Forelimb muscle (tissue), 1 donor: ENCODE measurements at regions not wholly inside any gene's neighbourhood (a gene's known extent, or its start where the extent isn't known, plus 50 kb on each side); places are given as distances from the start of the nearest gene placed in this dataset.

Experiments
- DNase-seq: peaks from one replicate; pipeline ENCODE4 v3.0.0-alpha.2; 2013; ENCODE audit warnings: low read depth

GRCh38 chr1:8203056-8203455 lies 114.9 kb upstream of the SLC45A1 start:
- DNase-seq: no peak

- DNase-seq: no peak
These were observed 115.6 kb upstream of the SLC45A1 start for GRCh38 chr1:8202182-8202905.

GRCh38 chr1:8201331-8201861 lies 116.5 kb upstream of the SLC45A1 start:
- DNase-seq: no peak

- no peak for DNase-seq
These were observed 117.4 kb upstream of the SLC45A1 start for GRCh38 chr1:8200317-8201115.

GRCh38 chr1:8198522-8198921 lies 119.4 kb upstream of the SLC45A1 start:
- no peak for DNase-seq

GRCh38 chr1:8197493-8198282 lies 120.2 kb upstream of the SLC45A1 start:
- DNase-seq: no peak

GRCh38 chr1:8194481-8195227 lies 123.3 kb upstream of the SLC45A1 start:
- DNase-seq: no peak

GRCh38 chr1:8193840-8194406 lies 124.0 kb upstream of the SLC45A1 start:
- DNase-seq: no peak

GRCh38 chr1:8191474-8191873 lies 126.4 kb upstream of the SLC45A1 start:
- DNase-seq: no peak

GRCh38 chr1:8189931-8190483 lies 127.9 kb upstream of the SLC45A1 start:
- no peak for DNase-seq

- no peak for DNase-seq
These were observed 132.5 kb upstream of the SLC45A1 start for GRCh38 chr1:8185400-8185799.

GRCh38 chr1:8184301-8184700 lies 133.6 kb upstream of the SLC45A1 start:
- no peak for DNase-seq

- no peak for DNase-seq
These were observed 135.7 kb upstream of the SLC45A1 start for GRCh38 chr1:8182034-8182761.

- no peak for DNase-seq
These were observed 138.7 kb upstream of the SLC45A1 start for GRCh38 chr1:8179132-8179793.

GRCh38 chr1:8176279-8176678 lies 141.6 kb upstream of the SLC45A1 start:
- no peak for DNase-seq

- DNase-seq: no peak
These were observed 143.1 kb upstream of the SLC45A1 start for GRCh38 chr1:8174807-8175206.

GRCh38 chr1:8171751-8172464 lies 145.8 kb upstream of the ERRFI1 start:
- DNase-seq: no peak

- no peak for DNase-seq
These were observed 144.1 kb upstream of the ERRFI1 start for GRCh38 chr1:8170059-8170835.
